A673 (cell line): ENCODE measurements at regions not wholly inside any gene's neighbourhood (a gene's known extent, or its start where the extent isn't known, plus 50 kb on each side); places are given as distances from the start of the nearest gene placed in this dataset.
"Not testable (repeated sequence)": the region's sequence is repeated elsewhere in the genome, so short reads cannot be mapped to it uniquely, and the experiment has no call there.

Experiments used
- CTCF ChIP-seq: fragments of 300-800, 200-600 bp; sonication (generic); conservative IDR thresholded peaks from 2 replicates; pipeline ENCODE4 v1.5.1; 2017; ENCODE audit warnings: low read depth, mild to moderate bottlenecking, antibody characterized with exemption, low read length, moderate library complexity, mixed read lengths
- EZH2 ChIP-seq: fragments of 200-600 bp; sonication (generic); IDR thresholded peaks from 2 replicates; pipeline ENCODE4 v1.6.1; 2017; ENCODE audit warnings: borderline replicate concordance, low read depth, mild to moderate bottlenecking, mixed read lengths, antibody characterized with exemption, low read length; ENCODE audit not compliant: poor library complexity, severe bottlenecking

GRCh38 chr15:89001708-89002275, 86.5 kb upstream of the ABHD2 start:
- not testable (repeated sequence) for TF ChIP-seq CTCF, EZH2
